IPS-NIHi7 (cell line): ENCODE measurements at regions not wholly inside any gene's neighbourhood (a gene's known extent, or its start where the extent isn't known, plus 50 kb on each side); places are given as distances from the start of the nearest gene placed in this dataset.
A peak's percentile ranks its signal among the peaks of the same experiment; 100 is the strongest.
"Not testable (repeated sequence)": the region's sequence is repeated elsewhere in the genome, so short reads cannot be mapped to it uniquely, and the experiment has no call there.

Source experiments
- DNase-seq: peaks from one replicate; pipeline ENCODE4 v3.0.0; 2012; ENCODE audit warnings: mixed read lengths; ENCODE audit errors: extremely low spot score

GRCh38 chr22:34306361-34306760, 386.1 kb upstream of the LARGE1 start:
- no peak for DNase-seq

DNA sequence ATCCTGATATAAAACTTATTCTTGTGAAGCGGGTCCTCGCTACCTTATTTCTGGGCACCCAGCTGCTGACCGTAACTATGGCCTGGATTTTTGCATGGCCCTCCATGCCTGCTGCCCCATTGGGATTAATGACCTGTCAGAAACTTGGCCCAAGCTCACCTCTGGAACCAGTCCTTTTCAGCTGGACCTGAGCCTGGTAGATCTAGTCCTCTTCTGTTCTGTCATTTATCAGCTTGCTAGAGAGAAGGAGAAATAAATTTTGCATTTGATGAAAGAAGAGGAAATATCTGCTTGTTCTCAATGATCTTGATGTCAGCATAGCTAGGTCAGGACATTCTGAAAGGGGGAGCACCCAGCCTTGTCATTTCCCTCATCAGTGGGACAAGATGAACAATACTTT, 387.8 kb upstream of the LARGE1 start:
- no peak for DNase-seq

- no peak for DNase-seq
These were observed 399.1 kb upstream of the LARGE1 start for GRCh38 chr22:34319346-34319745.

DNA sequence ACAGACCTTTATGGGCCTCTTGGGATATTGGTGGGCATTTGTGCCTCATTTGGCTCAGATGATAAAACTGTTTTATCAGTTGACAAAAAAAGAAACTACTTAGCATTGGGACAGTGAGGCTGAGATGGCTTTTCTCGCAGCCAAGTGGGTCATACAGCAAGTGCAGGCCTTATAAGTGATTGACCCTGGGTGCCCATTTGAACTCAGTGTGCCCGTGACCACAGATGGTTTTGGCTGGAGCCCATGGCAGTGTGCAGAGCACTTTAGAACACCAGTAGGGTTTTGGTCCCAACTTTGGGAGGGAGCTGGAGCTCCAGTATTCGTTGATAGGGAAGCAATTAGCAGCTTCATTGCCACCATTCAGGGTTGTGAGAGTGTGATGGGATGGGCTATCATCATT, 404.5 kb upstream of the LARGE1 start:
- DNase-seq: no peak

- DNase-seq: no peak
These were observed 406.6 kb upstream of the LARGE1 start for GRCh38 chr22:34326901-34327300.

GRCh38 chr22:34330432-34330831, 410.2 kb upstream of the LARGE1 start:
- no peak for DNase-seq

- DNase-seq: no peak
These were observed 413.0 kb upstream of the LARGE1 start for GRCh38 chr22:34333285-34333684.

GRCh38 chr22:34334893-34335292, 414.6 kb upstream of the LARGE1 start:
- DNase-seq: no peak

DNA sequence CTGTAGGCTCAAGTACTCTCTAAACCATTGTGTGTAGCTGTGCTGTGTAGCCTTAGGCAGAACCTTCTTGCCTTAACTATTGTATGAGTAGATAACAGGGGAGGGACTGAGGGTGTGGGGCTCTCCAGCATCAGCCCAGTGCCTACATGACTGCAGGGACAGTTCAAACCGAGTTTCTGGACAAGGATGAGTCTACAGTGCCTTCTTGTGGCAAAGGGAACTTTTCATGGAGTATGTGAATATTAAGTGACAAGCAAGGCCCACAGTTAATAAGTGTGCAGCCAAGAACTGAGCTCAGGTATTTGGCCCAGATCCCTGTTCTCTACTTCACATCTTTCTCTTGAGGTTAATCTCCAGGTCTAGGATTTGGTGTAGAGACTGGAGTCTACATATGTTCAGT, 424.4 kb upstream of the LARGE1 start:
- DNase-seq: peak; percentile 17

- DNase-seq: no peak
These were observed 434.0 kb upstream of the LARGE1 start for GRCh38 chr22:34354071-34354817.

GRCh38 chr22:34356481-34356880, 436.2 kb upstream of the LARGE1 start:
- DNase-seq: no peak

DNA sequence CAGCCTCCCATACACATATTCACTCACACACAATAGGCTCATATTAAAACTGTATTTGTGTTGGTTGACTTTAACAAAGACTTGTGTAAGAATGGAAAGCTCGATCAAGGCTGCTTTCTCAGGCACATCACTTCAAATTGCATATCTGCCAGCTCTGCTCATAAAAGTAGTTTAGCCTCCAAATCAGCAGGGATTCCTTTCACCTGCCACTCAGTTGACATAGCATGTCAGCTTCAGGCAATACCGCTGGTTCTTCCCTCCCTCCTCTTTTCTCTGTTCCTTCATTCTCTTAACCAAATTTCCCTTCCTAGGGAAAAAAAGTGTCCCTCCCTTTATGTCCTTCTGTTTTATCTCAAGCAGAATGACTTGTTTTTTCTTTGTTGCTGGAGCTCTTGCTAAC, 450.4 kb upstream of the LARGE1 start:
- no peak for DNase-seq

- DNase-seq: no peak
These were observed 459.5 kb upstream of the LARGE1 start for GRCh38 chr22:34379825-34380224.

DNA sequence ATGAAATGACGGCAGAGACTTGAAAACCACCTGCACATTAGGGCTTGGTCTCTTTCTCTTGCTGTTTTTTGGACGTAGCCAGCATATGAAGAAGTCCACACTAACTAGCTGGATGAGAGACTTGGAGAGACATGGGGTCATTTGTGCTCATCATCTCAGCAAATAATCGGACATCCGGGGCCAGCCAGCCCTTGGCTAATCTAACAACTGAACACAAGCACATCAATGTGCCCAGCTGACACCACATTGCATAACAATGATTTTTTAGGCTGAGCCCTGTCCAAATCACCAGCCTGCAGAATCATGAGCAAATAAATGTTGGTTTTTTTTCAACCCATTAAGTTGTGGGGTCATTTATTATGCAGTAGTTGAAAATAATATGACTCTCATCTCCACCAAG, 460.3 kb upstream of the LARGE1 start:
- DNase-seq: no peak

DNA sequence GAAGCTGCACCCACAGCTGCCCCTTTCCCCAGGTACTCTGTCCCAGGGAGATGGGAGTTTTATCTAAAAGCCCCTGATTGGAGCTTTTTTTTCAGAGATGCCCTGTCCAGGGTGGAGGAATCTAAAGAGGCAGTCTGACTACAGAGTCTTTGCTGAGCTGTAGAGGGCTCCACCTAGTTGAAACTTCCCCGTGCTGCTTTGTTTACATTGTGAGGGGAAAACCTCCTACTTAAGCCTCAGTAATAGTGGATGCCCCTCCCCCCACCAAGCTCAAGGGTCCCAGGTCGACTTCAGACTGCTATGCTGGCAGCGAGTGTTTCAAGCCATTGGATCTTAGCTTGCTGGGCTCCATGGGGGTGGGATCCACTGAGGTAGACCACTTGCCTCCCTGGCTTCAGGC, 470.1 kb upstream of the LARGE1 start:
- DNase-seq: no peak

DNA sequence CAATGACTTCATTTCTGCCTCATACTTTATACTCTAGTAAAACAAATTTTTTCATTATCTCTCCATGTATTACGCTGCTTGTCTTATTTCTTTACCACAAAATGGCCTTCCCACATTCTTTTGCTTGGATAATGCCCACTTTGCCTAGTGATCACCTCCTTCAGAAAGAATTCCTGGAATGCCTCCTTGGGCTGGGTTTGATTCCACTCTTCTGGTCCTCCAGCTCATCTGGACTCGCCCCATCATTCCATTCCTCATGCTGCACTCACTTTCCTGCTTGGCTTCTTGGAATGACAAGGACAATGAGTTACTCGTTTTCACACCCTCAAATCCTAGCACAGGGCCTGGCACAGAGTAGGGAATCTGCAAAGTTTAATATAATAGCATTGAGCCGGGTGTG, 475.1 kb upstream of the LARGE1 start:
- DNase-seq: no peak

DNA sequence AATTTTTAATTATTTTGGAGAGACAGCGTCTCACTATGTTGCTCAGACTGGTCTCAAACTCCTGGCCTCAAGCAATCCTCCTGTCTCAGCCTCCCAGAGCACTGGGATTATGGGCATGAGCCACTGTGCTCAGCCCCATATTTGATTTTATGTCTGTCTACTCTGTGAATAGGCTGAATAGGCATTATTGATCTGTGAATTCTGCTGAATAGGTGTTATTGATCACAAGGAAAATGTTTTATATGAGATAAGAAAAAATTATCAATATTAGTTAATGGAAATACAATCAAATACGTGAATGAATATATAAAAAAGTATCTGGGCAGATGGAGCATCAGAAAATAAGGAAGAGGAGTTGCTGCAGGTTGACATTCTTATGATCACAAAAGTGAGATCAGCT, 483.4 kb upstream of the LARGE1 start:
- no peak for DNase-seq

DNA sequence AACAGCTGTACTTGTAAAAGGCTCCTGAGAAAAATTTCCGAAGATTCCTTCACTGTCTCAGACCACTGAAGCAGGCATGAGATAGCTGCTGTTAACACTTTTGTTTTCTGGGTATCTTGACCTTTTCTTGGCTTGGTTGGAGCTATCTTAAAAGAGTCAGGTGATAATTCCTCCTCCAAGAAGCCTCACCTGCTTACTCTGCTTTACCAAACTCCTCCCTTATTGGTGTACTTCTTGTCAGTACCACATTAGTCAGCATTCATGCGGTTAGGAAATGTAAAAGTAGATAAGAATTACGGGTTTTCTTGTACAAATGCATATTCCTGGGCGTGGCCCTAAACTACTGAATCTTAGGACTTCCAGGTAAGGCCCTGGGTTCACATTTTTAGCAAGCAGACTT, 489.8 kb upstream of the LARGE1 start:
- DNase-seq: no peak

DNA sequence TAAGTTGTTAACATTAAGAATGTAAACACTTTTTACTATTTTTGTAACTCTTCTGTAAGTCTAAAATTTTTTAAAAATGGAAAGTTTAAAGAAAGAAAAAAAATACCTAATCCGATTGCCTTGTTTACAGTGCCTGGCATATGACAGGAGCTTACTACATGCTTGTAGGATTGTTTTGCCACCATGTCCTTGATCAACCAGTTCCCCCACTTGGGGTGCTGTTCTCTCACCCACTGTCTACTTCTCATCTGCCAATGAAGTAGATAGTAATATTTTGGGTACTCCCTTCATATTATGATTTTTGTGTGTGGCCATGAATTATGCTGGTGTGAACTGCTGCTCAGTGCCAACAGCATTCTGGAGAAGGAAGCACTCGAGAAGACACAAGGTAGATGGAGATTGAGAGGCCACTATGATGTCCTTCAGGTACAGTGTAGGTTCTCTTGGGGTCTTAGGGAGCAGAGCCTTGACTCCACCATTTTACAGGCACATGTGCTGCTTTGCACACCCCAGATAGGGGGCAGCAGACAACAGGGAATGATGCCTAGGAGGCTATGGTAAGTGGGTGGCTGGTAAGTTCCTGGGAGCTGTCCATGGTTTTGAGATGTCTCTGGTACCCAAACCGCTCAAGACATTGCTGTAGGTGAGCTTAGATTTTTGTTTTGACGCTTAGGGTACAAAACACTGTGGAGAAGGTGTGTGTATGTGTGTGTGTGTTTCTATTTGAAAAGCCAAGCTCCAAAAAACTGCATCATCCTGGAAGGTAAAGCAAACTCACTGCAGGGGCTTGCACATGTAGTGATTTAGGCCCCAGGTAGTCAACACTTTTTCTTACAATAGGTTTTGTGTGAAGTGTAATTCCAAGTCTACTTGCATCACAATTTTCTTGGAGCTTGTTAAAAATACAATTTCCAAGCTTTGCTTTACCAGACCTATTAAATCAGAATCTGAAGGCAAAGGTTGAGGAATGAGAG, 494.5 kb upstream of the LARGE1 start:
- peak; percentile 87 for DNase-seq

DNA sequence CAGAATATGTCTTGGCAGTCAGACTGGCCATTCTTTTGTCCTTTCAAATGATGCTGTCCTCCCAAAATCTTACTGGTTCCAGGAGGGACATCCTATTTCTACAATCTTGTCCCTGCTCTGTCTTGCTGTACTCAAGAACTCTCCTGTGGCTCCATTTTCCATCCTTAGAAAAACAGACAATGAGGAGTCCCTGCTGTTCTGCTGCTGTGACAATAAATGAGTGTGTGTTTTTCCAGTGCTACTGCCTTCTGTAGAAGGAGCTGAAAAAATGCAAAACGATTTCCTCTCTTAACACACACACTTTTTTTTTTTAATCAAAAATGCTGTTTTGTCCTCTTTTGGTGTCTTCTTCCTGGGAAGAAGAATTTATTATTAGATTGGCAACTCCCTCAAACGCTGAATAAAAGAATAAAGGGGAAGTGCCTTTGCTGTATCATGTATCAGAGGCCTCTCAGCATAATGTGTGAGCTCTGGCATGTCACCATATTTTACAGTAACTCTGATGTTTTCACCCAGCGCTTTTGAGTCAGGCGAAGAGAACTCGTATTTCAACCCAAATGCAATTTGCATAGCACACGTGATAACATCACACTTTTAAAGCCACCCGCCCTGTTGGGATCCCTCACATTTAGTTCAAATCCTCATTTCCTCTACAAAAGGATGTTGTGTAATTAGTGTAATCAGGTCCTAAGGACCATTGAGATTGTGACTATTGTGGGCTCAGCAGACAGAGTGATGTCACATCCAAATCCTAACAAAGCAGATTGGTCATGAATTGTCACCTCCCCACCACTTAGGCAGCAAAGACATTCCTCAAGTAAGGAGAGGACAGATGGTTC, 496.0 kb upstream of the LARGE1 start:
- DNase-seq: no peak

GRCh38 chr22:34422948-34423347, 502.7 kb upstream of the LARGE1 start:
- DNase-seq: not testable (repeated sequence)

GRCh38 chr22:34427436-34427835, 507.2 kb upstream of the LARGE1 start:
- no peak for DNase-seq
